ENCODE measurements at regions not wholly inside any gene's neighbourhood (a gene's known extent, or its start where the extent isn't known, plus 50 kb on each side); places are given as distances from the start of the nearest gene placed in this dataset.
"Not testable (repeated sequence)": the region's sequence is repeated elsewhere in the genome, so short reads cannot be mapped to it uniquely, and the experiment has no call there.

DNA sequence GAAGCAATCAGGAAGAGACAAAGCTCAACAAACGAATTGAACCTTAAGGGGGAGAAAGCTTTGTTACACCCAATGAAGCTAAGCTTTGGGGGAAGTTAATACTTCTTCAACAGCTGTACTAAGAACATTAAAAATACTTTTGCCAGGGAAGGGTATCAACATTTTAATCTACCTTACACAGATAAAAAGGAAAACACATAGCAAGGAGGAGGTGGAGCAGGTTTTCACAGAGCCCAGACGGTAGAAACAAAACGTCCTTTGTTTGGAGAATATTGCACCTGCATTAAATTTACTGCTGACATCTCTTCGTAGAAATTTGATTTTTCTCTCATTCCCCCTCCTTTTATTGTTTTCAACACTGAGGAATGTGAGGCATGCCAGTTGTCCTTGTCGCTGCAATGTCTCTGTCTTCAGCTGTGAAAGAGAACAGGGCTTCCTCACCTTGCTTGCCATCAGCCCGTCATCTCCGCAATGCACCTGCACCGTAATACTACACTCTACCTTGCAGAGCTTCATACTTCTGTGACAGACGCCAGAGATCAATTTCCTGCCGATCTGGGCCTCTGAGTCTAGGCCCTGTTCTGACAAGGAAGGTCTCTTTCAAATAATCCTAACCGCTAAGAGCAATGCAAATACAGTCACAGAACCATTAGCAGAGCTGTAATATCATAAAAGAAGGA is 270.8 kb downstream of the SPRY2 start:
- no peak for DNase-seq

DNA sequence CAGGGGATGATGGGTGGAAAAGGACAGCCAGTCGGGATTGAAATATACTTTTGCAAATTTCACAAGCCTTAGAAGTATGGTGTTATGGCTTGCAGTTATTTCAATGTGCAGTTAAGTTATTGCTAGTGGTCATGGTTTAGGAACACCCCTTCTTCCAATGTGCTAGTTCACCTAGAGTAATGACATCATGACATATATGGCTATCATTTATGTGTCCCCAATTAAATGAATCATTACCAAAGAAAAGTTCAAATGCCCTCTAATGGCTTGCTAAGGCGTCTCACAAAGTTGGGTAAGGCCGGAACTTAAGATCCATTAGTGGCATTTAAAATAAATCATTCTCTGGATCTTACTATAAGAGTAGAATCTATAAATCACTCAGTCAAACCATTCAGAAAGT is 271.6 kb downstream of the SPRY2 start:
- no peak for DNase-seq

DNA sequence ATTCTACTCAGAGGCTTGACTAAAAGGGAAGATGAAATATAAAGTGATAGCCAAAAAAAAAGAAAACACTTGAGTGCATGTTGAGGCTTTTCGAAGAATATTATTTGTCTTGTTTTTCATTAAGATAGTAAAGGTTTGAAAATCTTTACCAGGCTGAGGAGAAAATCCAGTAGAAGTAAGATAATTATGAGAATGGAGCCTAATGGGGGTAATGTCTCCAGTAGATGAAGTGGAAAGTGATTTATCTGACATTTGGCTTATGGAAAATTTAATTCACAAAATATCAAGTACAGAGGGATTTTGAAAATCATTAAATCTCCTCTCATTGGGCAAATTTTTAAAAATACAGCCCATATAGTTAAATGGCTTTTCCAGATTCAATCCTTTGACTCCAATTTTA is 274.9 kb downstream of the SPRY2 start:
- DNase-seq = no peak

DNA sequence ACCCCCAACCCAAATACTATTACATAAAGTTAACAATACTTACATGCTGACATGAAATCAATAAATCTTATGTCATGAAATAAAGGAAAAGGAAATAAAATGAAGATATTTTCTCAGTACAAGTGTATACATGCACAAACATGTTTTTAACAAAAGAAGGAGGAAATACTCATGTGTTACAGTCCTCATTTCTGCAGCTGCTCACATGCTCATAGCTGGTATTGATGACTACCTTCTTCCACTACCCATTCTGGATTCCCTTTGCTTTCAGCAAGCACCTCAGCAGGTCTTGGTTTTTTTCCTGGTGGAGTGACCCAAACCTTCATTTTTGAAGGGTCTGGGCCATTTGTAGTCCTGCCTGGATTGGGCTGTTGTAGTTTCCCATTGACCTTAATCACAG is 278.5 kb downstream of the SPRY2 start:
- DNase-seq = not testable (repeated sequence)

DNA sequence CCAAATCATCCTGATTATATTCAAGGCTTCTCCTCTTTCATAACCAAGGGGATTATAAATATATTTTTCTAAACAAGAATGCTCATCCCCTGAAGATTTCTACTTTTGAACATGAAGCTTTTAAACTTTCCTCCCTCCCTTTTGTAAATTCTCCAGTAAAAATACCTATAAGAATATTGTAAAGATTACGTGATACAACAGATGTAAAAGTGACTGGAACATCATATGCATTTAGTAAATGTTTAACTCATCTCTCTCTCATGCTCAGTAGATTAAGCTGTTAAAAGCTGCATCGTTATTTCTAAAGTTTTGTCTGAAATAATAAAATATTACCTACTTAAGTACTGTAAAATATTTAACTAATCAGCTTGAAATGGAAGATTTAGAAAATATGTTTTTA is 281.1 kb downstream of the SPRY2 start:
- DNase-seq = no peak

DNA sequence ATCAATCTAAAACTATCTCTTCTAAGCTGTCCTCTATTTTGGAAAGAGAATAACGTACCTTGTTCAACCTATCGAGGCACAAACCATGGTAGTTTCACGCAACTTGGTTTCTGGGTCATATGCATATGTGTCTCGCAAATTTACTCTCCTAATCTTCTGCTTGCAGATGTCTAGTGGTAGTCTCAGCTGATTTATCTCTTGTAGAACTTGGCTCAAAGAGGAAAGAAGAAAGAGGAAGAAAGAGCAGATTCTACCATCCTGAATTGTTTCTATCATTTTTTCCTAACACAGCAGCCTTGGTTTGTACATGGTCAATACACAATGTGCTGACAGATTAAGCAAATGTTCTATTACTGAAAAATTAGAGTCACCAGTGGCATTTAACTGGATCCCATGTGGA is 282.3 kb downstream of the SPRY2 start:
- DNase-seq = no peak

DNA sequence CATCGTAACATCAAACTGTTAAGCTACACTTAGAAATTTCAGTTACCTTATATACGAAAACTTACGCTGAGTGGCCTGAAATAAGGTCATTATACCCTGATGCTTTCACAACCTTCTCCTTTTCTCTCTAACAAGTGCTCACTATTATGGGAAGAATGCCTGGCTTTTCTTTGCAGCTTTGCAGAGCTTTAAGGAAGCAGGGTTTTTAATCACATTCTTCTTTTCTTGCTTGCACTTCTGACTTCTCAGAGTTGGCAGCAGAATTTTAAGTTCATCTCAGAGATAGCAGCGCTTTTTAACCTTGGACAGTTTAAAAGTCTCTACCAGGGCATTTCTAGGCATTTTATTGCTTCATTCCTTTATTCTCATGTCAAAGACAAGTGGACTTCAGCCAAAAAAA is 285.1 kb downstream of the SPRY2 start:
- DNase-seq = no peak

DNA sequence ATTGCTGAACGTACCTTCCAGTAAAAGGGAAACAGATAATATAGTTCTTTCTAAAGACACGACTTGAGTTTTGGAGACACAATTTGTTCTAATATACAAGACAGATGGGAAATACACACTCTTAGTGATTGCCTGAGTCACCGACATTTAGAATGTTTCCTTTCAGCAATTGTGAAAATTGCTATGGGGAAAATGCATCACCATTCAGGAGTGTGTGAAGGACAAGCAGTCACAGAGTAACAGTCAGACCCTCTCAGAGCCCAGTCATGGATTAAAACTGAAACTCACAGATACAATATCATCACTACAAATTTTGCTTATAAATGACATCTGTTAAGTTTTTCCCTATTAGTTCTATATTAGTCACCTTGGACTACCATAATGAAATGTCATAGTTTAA is 286.1 kb downstream of the SPRY2 start:
- DNase-seq = no peak

DNA sequence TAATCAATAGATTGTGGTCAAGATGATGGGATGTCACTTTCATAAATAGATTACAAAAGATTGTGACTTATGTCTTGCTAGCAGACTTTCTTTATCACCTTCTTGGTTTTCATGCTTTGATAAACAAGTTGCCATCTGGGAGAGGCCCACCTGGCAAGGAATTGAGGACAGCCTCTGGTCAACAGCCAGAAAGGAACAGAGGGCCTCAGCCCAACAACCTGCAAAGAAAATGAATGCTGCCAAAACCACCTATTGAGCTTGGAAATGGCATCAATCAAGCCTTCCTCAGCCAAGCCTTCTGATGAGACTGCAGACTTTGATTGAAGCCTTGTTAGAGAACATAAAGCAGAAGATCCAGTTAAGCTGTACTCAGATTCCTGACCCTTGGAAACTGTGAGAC is 288.6 kb downstream of the SPRY2 start:
- DNase-seq = no peak

DNA sequence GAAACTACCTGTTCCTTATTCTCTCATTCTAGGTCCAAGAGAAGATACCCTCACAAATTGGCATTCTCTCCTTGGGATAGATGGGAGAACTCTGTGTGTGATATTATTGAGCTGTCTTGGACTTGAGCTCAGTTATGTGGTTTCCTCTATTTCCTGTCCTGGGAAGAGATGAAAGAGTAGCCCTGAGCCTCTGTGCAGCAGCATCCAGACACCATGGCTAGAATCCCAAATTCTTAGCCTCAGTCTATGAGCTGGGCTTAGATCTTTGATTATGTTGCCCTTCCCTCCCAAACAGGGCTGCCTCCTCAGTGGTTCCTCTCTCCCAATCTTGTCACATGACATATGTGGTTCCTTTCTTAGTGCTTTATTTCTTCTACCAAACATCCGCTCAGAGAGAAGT is 290.7 kb downstream of the SPRY2 start:
- DNase-seq = no peak

DNA sequence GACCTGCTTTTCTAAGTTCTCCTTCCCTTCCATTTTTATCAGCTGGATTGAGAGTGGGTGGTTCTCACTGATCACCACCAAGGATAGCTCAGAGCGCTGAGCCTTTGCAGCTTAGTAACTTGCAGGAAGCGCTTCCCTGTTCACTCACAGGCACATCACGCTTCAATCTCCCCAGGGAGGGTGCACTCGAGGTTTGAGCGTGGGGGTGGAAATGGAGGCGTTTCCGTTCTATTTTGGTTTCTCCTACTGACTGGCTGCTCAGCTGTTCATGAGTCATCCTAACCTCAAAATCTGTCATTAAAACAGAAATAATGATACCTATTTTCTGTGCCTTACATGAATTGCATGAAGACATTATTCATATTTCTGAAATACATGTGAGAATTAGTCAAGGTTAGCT is 292.1 kb downstream of the SPRY2 start:
- DNase-seq = no peak

DNA sequence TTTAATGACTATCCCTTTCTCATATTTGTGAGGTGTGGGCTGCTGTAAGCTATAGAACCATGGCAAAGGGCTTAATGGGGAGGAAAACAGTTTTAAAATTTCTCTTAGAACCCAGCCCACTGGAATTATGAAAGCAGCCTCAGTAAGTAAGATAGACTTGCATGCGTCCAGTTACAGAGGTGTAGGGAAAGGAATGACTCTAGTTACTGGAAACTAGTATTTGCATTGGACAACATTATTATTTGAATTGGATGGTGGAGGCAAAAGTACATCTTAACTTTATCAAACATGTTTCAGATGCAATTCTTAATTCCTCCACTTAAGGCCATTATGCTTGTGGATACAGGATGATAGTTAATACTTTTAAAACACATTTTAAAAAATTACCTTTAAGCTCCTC is 292.9 kb downstream of the SPRY2 start:
- DNase-seq = no peak

DNA sequence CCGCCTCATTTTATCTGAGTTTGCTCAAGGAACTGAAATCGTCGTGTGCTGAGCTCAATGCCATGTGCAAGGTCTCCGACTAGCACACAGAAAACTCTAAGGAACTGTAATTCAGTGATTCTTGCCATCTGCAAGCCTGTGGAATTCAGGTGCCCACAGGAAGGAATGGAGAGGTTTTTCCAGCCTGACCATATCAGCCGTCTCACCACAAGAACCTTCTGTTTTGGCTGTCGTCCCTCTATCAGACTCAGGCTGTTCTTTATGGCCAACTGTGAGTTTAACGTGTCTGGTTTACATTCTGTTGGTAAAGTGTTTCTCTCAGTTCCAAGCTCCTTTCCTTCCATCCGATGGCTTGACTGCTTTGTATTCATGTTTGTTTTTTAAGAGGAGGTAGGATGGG is 293.5 kb downstream of the SPRY2 start:
- DNase-seq = no peak

DNA sequence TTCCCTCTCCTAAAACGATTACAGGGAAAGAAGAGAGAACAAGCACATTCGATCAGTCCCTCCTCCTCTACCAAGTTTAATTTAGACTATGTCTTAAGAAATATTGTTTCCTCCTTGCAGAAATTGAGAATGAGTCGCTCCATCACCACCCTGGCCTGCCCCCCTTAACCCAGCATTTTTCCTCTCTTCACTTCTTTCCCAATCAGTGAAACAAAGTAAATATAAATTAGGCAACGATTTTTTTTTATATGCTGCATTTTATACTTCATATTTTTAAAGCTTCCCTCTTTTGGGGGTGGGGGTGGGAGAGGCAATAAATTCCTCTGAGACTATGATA is 300.0 kb downstream of the SPRY2 start:
- DNase-seq = no peak

DNA sequence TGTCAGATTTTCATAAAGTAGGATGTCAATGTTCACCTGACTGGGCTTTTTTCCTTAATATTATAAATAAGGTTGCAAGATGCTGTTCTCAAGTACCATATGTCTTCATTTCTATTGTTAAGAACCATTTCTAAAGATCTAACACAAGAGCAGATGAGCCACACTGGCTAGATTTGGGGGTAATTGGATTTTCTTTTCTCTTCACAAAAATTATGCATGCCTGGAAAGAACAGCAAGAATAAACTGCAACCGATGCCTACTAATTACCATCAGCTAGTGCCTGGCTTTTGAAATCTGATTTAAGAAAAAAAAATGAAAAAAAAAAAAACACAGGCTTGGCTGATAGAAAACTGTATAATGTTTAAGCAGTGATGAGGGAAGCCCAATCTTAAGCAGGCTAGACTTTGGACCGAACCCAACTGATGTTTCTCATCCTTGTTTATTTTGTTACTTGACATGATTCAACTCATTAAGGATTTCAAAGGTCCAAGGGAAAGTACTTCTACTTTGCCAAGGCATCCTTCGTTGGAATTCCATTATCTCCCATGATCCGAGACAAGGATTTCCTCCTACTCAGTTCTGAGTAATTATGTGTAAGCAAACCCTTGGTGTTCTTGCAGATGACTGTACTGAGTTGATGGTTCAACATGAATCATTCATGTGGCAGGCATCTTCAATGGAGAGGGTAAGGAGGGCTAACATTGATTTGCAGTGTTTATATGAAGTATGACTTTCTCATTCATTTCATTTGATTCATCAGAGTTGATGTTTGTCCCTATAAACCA is 300.5 kb downstream of the SPRY2 start:
- no peak for DNase-seq

DNA sequence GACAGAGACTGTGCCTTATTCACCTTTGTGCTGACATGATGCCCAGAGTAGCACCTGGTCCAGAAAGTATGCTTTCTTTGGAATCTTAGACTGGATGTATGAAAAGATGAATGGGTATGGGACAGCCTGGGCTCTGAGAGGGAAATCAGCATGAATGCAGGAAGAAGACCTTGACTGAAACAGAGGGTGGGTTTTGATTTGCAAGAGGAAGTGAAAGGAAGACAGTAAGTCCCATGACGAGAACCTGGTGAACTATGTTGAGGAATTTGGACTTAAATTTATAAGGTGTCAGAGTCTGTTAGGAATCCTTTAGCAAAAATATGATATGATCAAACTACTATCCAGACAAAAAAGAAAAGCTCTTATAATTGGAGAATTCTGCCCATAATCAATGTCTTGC is 301.9 kb downstream of the SPRY2 start:
- DNase-seq = no peak

DNA sequence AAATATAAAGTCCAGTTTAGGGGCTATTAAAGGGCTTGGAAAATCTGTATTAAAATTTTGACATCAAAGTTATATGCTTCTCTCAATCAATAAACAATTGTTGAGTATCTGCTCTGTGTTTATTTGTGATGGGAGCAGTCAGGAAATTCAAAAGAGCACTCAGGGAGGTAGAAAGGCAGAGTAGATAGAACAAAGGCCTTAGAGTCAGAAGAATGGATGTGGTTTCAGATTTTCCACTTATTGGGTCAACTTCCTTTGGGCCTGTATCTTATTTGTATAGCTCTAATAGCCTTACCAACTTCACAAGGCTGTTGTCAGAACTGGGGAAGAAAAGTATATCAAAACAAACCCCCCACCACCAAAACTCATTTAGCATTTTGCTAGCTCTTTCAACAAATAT is 302.6 kb downstream of the SPRY2 start:
- no peak for DNase-seq

DNA sequence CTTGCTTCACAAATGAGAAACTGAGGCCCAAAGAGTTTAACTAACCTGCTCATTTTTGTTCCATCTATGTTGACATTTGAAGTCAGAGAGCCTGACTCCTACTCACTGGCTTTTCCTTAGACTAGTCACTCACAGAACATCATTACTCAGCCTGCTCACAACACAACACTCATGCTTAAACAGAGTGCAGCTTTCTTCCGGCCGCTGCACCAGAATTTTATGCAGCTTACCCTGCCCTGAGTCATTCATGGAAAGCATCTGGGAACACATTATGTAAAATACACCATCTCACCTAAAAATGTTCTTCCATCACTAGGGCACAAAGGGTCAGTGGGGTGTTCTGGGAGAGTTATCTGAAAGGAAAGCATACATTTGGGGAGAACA is 303.4 kb downstream of the SPRY2 start:
- no peak for DNase-seq

DNA sequence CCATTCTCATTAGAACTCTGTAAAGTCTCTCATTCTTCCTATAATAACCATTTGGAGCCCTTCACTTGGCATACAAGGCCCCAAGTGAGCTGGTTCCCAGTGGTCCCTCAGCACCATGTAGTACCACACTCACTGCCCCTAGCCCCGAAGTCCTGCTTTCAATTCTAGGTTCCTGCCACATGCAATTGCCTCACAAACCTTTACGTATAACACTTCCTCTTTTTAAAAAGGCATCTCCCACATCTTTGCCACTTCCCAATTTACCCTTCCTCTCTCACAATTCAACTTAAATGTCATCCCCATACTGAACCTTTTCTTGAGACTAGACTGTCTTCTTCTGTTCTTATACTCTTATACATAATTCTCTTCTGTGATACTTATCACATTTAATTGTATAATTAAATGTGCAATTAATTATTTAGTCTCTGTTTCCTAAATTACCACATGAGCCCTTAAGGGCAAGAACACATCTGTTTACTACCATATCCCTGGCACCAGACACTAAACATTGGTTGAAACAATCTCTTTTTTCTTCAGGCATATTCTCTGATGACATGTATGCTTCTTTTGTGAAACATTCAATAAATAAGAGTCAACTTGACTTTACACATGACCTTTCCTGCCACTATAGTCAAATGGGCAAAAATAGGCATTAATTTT is 304.0 kb downstream of the SPRY2 start:
- DNase-seq = no peak

DNA sequence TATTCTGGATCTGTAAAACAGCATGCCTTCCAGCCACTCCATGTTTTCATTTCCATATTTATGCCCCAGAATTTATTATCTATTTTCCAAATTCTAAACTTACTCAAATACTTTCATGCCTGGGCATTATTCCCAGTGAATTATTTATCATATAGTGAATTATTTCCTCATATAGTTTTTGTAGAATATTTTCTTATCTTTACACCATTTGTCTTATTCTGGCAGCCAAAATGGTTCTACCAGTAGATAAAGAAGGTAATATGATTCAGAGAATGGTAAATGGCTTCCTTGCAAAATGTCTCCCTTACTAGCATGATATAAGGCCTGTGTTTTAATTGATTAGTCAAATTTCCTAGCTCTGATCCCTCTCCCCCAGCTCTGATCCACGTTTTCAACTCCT is 305.8 kb downstream of the SPRY2 start:
- DNase-seq = no peak

DNA sequence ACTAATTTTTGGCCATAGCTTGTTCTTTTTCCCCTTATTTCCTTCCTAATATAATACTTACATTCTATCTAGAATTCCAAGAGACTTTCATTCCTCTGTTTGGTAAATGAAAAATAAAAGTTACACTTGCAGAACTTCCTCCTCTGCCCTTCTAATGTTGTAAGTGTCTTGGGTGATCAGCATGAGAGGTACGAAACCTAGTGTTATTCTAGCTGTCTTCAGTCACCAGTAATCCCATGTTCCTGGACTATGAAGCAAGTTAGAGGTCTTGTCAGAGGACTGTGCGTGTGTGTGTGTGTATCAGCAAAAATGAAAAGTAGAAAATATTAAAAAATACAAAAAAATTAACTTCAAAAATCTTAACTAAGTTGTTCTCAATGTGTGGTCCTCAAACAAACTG is 307.0 kb downstream of the SPRY2 start:
- DNase-seq = no peak

DNA sequence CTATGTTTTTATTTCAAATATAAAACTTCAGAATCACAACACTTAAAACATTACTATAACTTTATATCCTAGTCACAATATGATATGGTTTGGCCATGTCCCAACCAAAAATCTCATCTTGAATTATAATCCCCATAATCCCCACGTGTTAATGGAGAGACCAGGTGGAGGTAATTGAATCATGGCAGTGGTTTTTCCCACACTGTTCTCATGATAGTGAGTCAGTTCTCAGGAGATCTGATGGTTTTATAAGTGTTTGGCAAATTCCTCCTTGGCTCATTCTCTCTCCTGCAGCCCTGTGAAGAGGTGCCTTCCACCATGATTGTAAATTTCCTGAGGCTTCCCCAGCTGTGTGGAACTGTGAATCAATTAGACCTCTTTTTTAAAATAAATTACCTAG is 307.6 kb downstream of the SPRY2 start:
- no peak for DNase-seq

DNA sequence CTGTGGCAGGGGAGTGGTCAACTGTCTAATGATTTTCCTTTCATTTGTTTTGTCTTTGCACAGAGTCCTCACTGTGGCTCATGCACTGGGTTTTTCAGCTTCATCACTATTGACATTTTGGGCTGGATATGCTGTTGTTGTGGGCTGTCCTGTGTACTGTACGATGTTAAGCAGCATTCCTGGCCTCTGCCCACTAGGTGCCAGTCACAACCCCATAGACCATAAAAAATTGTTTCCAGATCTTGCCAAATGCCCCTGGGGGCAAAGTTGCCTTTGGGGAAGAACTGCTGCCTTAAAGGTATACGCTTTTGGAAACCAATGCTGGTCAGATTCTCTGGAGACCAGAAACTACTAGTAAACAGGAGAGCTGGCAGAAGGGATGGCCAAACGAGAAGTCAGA is 310.4 kb downstream of the SPRY2 start:
- no peak for DNase-seq

DNA sequence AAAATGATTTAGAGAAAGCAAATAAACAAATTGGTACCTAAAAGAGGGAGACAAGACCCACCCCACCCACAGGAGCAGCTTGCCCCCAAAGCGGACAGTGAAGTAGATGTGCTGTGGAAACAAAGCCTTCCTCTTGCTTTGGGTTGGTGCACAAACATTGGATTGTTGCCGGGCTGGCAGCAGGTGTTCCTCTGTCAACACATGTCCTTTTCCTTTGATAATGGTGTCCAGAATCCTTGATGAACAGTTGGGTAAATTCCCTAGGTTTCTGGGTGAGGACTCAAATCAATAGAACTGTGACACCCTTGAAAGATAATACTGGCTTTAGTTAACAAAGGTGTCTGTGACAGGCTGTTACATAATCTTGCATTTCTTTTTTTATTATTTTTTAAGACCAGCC is 311.8 kb downstream of the SPRY2 start:
- no peak for DNase-seq

DNA sequence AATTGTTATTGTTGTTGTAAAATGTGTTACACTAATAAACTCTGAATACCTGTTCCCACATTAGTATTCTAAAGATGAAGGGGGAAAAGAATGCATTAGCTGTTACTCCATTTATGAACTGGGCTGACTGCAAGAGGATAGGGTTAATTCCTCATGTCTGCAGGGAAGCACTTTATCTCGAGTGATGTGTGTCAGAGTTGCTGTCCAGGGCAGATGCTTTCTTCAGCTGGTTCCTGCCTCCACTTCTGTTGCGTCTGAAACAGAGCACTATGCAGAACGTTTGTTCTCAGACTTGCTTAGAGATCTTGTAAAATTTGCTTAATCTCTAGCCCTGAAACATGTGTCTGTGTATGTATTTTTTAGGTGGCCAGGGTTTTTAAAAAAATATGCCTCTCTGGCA is 318.8 kb downstream of the SPRY2 start:
- no peak for DNase-seq
